ENCODE measurements at regions not wholly inside any gene's neighbourhood (a gene's known extent, or its start where the extent isn't known, plus 50 kb on each side); places are given as distances from the start of the nearest gene placed in this dataset.

- CTCF ChIA-PET (ENCODE audit: unreplicated experiment): no interaction called here
- H3K79me2 ChIP-seq (ENCODE audit: insufficient read depth, low read depth, low read length): no peaks in the 10 kb centered on the region
- H3K4me1 ChIP-seq (ENCODE audit: insufficient read depth, low read length, poor library complexity, severe bottlenecking): no peaks in the 10 kb centered on the region
- intact Hi-C loops (cut with micrococcal nuclease; ENCODE audit: unreplicated experiment): no loop called here
- no peak for DNase-seq (ENCODE audit: low spot score)
- no peak overlapping the region for H2AFZ ChIP-seq (ENCODE audit: low read length)
- no peaks in the 10 kb centered on the region for H4K20me1 ChIP-seq (ENCODE audit: insufficient read depth, low read length)
- H3K36me3 ChIP-seq (ENCODE audit: insufficient read depth, low read length): no peaks in the 10 kb centered on the region
- no peak overlapping the region for H3K4me3 ChIP-seq (ENCODE audit: low read depth, low read length, poor library complexity, severe bottlenecking)
- POLR2A ChIA-PET: no interaction called here
- no peaks in the 10 kb centered on the region for H3K9me3 ChIP-seq (ENCODE audit: low read length)
- no TSS peak for BruUV-seq (replicated peaks)
- no peaks in the 10 kb centered on the region for H3K9me2 ChIP-seq (ENCODE audit: insufficient read depth, low read length)
- no peak overlapping the region for H3K4me2 ChIP-seq (ENCODE audit: low read length)
- H3K27ac ChIP-seq (ENCODE audit: low read depth, low read length, poor library complexity, severe bottlenecking): no peak overlapping the region
- TF ChIP-seq, protein P1, sequence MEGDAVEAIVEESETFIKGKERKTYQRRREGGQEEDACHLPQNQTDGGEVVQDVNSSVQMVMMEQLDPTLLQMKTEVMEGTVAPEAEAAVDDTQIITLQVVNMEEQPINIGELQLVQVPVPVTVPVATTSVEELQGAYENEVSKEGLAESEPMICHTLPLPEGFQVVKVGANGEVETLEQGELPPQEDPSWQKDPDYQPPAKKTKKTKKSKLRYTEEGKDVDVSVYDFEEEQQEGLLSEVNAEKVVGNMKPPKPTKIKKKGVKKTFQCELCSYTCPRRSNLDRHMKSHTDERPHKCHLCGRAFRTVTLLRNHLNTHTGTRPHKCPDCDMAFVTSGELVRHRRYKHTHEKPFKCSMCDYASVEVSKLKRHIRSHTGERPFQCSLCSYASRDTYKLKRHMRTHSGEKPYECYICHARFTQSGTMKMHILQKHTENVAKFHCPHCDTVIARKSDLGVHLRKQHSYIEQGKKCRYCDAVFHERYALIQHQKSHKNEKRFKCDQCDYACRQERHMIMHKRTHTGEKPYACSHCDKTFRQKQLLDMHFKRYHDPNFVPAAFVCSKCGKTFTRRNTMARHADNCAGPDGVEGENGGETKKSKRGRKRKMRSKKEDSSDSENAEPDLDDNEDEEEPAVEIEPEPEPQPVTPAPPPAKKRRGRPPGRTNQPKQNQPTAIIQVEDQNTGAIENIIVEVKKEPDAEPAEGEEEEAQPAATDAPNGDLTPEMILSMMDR (conservative IDR thresholded peaks at IDR 0.05; ENCODE audit: low read length): no peak
- no peak for TF ChIP-seq EZH2phosphoT487 (IDR thresholded peaks at IDR 0.05; ENCODE audit: borderline replicate concordance, low read depth, low read length)
These were observed 596.0 kb upstream of the ADAMTS16 start for GRCh38 chr5:4544049-4544670.

- Histone ChIP-seq H3K4me2 (ENCODE audit: low read length) (no peak overlapping the region), H4K20me1 (ENCODE audit: insufficient read depth, low read length) (no peaks in the 10 kb centered on the region), H3K27ac (ENCODE audit: low read depth, low read length, poor library complexity, severe bottlenecking) (no peak overlapping the region), H3K36me3 (ENCODE audit: insufficient read depth, low read length) (no peaks in the 10 kb centered on the region), H3K79me2 (ENCODE audit: insufficient read depth, low read depth, low read length) (no peaks in the 10 kb centered on the region), H3K9me2 (ENCODE audit: insufficient read depth, low read length) (no peaks in the 10 kb centered on the region), H2AFZ (ENCODE audit: low read length) (no peak overlapping the region), H3K4me1 (ENCODE audit: insufficient read depth, low read length, poor library complexity, severe bottlenecking) (no peaks in the 10 kb centered on the region), H3K4me3 (ENCODE audit: low read depth, low read length, poor library complexity, severe bottlenecking) (no peak overlapping the region), H3K9me3 (ENCODE audit: low read length) (no peaks in the 10 kb centered on the region)
- intact Hi-C loops (cut with micrococcal nuclease; ENCODE audit: unreplicated experiment): no loop called here
- no TSS peak for BruUV-seq (replicated peaks)
- ChIA-PET POLR2A (no interaction called here), CTCF (ENCODE audit: unreplicated experiment) (no interaction called here)
- TF ChIP-seq, protein P1 (conservative IDR thresholded peaks at IDR 0.05; ENCODE audit: low read length): no peak
- no peak for TF ChIP-seq EZH2phosphoT487 (IDR thresholded peaks at IDR 0.05; ENCODE audit: borderline replicate concordance, low read depth, low read length)
- DNase-seq (ENCODE audit: low spot score): no peak
These were observed 592.6 kb upstream of the ADAMTS16 start for GRCh38 chr5:4547547-4547946.

- BruUV-seq (replicated peaks): no TSS peak
- DNase-seq (ENCODE audit: low spot score): no peak
- no peaks in the 10 kb centered on the region for H3K9me3 ChIP-seq (ENCODE audit: low read length)
- no peak overlapping the region for H3K4me2 ChIP-seq (ENCODE audit: low read length)
- H3K27ac ChIP-seq (ENCODE audit: low read depth, low read length, poor library complexity, severe bottlenecking): no peak overlapping the region
- intact Hi-C loops (cut with micrococcal nuclease; ENCODE audit: unreplicated experiment): no loop called here
- ChIA-PET CTCF (ENCODE audit: unreplicated experiment) (no interaction called here), POLR2A (no interaction called here)
- no peak overlapping the region for H3K4me3 ChIP-seq (ENCODE audit: low read depth, low read length, poor library complexity, severe bottlenecking)
- no peaks in the 10 kb centered on the region for H3K9me2 ChIP-seq (ENCODE audit: insufficient read depth, low read length)
- no peak overlapping the region for H2AFZ ChIP-seq (ENCODE audit: low read length)
- no peak for TF ChIP-seq EZH2phosphoT487 (IDR thresholded peaks at IDR 0.05; ENCODE audit: borderline replicate concordance, low read depth, low read length)
- TF ChIP-seq, protein P1 (conservative IDR thresholded peaks at IDR 0.05; ENCODE audit: low read length): no peak
- no peaks in the 10 kb centered on the region for H3K4me1 ChIP-seq (ENCODE audit: insufficient read depth, low read length, poor library complexity, severe bottlenecking)
- H3K79me2 ChIP-seq (ENCODE audit: insufficient read depth, low read depth, low read length): no peaks in the 10 kb centered on the region
- H3K36me3 ChIP-seq (ENCODE audit: insufficient read depth, low read length): no peaks in the 10 kb centered on the region
- no peaks in the 10 kb centered on the region for H4K20me1 ChIP-seq (ENCODE audit: insufficient read depth, low read length)
These were observed 591.8 kb upstream of the ADAMTS16 start for GRCh38 chr5:4548341-4548740.

Measured in OCI-LY7 (cell line).